ENCODE measurements at regions not wholly inside any gene's neighbourhood (a gene's known extent, or its start where the extent isn't known, plus 50 kb on each side); places are given as distances from the start of the nearest gene placed in this dataset.

GRCh38 chr17:70492368-70492767 is 323.0 kb downstream of the KCNJ2 start:
- Histone ChIP-seq H3K36me3 (no peaks in the 10 kb centered on the region), H3K4me3 (no peak overlapping the region), H3K27ac (no peak overlapping the region), H3K27me3 (no peaks in the 10 kb centered on the region), H3K9me3 (no peaks in the 10 kb centered on the region), H3K4me1 (no peaks in the 10 kb centered on the region)
- no peak for TF ChIP-seq POLR2A (IDR thresholded peaks at IDR 0.05)
- no peak for TF ChIP-seq POLR2AphosphoS5 (IDR thresholded peaks at IDR 0.05; ENCODE audit: insufficient read depth in 1 of 2, low read depth in 1 of 2)
- TF ChIP-seq, protein P1, sequence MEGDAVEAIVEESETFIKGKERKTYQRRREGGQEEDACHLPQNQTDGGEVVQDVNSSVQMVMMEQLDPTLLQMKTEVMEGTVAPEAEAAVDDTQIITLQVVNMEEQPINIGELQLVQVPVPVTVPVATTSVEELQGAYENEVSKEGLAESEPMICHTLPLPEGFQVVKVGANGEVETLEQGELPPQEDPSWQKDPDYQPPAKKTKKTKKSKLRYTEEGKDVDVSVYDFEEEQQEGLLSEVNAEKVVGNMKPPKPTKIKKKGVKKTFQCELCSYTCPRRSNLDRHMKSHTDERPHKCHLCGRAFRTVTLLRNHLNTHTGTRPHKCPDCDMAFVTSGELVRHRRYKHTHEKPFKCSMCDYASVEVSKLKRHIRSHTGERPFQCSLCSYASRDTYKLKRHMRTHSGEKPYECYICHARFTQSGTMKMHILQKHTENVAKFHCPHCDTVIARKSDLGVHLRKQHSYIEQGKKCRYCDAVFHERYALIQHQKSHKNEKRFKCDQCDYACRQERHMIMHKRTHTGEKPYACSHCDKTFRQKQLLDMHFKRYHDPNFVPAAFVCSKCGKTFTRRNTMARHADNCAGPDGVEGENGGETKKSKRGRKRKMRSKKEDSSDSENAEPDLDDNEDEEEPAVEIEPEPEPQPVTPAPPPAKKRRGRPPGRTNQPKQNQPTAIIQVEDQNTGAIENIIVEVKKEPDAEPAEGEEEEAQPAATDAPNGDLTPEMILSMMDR (IDR thresholded peaks at IDR 0.05), result no peak
- intact Hi-C loops (cut with DNase I), result no loop called here
- no peak for DNase-seq (ENCODE audit: extremely low spot score in 2 of 2)

- no peaks in the 10 kb centered on the region for H3K36me3 ChIP-seq
- no peaks in the 10 kb centered on the region for H3K4me1 ChIP-seq
- no peak overlapping the region for H3K4me3 ChIP-seq
- no peak for TF ChIP-seq POLR2A (IDR thresholded peaks at IDR 0.05)
- no peak for TF ChIP-seq POLR2AphosphoS5 (IDR thresholded peaks at IDR 0.05; ENCODE audit: insufficient read depth in 1 of 2, low read depth in 1 of 2)
- TF ChIP-seq, protein P1 (IDR thresholded peaks at IDR 0.05), result no peak
- no peak for DNase-seq (ENCODE audit: extremely low spot score in 2 of 2)
- H3K27ac ChIP-seq, result no peak overlapping the region
- H3K27me3 ChIP-seq, result no peaks in the 10 kb centered on the region
- no peaks in the 10 kb centered on the region for H3K9me3 ChIP-seq
- intact Hi-C loops (cut with DNase I), result no loop called here
Measured at GRCh38 chr17:70493277-70493874, 324.0 kb downstream of the KCNJ2 start.

GRCh38 chr17:70498631-70499030 is 329.3 kb downstream of the KCNJ2 start:
- DNase-seq (ENCODE audit: extremely low spot score in 2 of 2), result no peak
- no peak overlapping the region for H3K27ac ChIP-seq
- H3K36me3 ChIP-seq, result no peaks in the 10 kb centered on the region
- TF ChIP-seq POLR2AphosphoS5 (IDR thresholded peaks at IDR 0.05; ENCODE audit: insufficient read depth in 1 of 2, low read depth in 1 of 2), result no peak
- TF ChIP-seq, protein P1 (IDR thresholded peaks at IDR 0.05), result no peak
- TF ChIP-seq POLR2A (IDR thresholded peaks at IDR 0.05), result no peak
- no peaks in the 10 kb centered on the region for H3K9me3 ChIP-seq
- H3K4me3 ChIP-seq, result no peak overlapping the region
- H3K27me3 ChIP-seq, result no peaks in the 10 kb centered on the region
- no peaks in the 10 kb centered on the region for H3K4me1 ChIP-seq
- intact Hi-C loops (cut with DNase I), result no loop called here

GRCh38 chr17:70499067-70499786 is 329.9 kb downstream of the KCNJ2 start:
- H3K27ac ChIP-seq, result no peak overlapping the region
- no peaks in the 10 kb centered on the region for H3K4me1 ChIP-seq
- intact Hi-C loops (cut with DNase I), result no loop called here
- H3K9me3 ChIP-seq, result no peaks in the 10 kb centered on the region
- H3K27me3 ChIP-seq, result no peaks in the 10 kb centered on the region
- H3K4me3 ChIP-seq, result no peak overlapping the region
- DNase-seq (ENCODE audit: extremely low spot score in 2 of 2), result no peak
- no peak for TF ChIP-seq POLR2A (IDR thresholded peaks at IDR 0.05)
- TF ChIP-seq, protein P1 (IDR thresholded peaks at IDR 0.05), result no peak
- no peak for TF ChIP-seq POLR2AphosphoS5 (IDR thresholded peaks at IDR 0.05; ENCODE audit: insufficient read depth in 1 of 2, low read depth in 1 of 2)
- no peaks in the 10 kb centered on the region for H3K36me3 ChIP-seq

- intact Hi-C loops (cut with DNase I), result no loop called here
- DNase-seq (ENCODE audit: extremely low spot score in 2 of 2), result no peak
- TF ChIP-seq POLR2A (IDR thresholded peaks at IDR 0.05) (no peak), POLR2AphosphoS5 (IDR thresholded peaks at IDR 0.05; ENCODE audit: insufficient read depth in 1 of 2, low read depth in 1 of 2) (no peak)
- TF ChIP-seq, protein P1 (IDR thresholded peaks at IDR 0.05), result no peak
Measured at GRCh38 chr17:70503449-70503848, 334.1 kb downstream of the KCNJ2 start.

More at GRCh38 chr17:70503449-70503848, 334.1 kb downstream of the KCNJ2 start:
- H3K27me3 ChIP-seq, result no peaks in the 10 kb centered on the region
- no peaks in the 10 kb centered on the region for H3K9me3 ChIP-seq
- H3K4me1 ChIP-seq, result no peaks in the 10 kb centered on the region
- no peak overlapping the region for H3K27ac ChIP-seq
- H3K4me3 ChIP-seq, result no peak overlapping the region
- H3K36me3 ChIP-seq, result no peaks in the 10 kb centered on the region

Data from vagina (tissue), 2 donors.